ENCODE measurements at regions not wholly inside any gene's neighbourhood (a gene's known extent, or its start where the extent isn't known, plus 50 kb on each side); places are given as distances from the start of the nearest gene placed in this dataset.
"Not testable (repeated sequence)": the region's sequence is repeated elsewhere in the genome, so short reads cannot be mapped to it uniquely, and the experiment has no call there.

DNA sequence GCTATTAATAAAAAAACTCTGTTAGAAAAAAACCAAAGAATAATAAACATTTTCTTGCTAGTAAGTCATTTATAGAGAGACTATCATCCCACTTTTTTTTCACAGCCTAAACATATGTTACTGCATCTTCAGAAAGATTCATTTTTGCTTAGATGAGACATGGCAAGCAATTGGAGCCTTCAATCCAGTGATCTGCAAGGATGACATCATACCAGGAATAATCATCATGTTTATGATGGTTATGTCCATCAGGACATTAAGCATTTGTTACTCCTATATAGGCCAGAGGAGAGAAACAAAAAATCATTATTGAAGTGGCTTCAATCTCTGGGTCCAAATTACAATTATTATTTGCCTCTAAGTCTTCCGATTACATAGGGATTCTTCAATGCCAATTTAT is 626.3 kb upstream of the CCNG1 start:
- H3K4me2 ChIP-seq, result no peak overlapping the region
- H3K4me1 ChIP-seq, result no peaks in the 10 kb centered on the region
- no peak for TF ChIP-seq USF2 (IDR thresholded peaks at IDR 0.05)
- TF ChIP-seq, protein P1, sequence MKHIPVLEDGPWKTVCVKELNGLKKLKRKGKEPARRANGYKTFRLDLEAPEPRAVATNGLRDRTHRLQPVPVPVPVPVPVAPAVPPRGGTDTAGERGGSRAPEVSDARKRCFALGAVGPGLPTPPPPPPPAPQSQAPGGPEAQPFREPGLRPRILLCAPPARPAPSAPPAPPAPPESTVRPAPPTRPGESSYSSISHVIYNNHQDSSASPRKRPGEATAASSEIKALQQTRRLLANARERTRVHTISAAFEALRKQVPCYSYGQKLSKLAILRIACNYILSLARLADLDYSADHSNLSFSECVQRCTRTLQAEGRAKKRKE (CRISPR knock-in tag; IDR thresholded peaks at IDR 0.05; ENCODE audit: low read depth), result no peak
- ChIA-PET CTCF (no interaction called here), POLR2A (no interaction called here)
- WGBS (ENCODE audit: missing lambda C conversion rate), result 54% methylated on average over 1 of the region's 1 CpG
- no peak overlapping the region for H3K27ac ChIP-seq
- no peak for DNase-seq (ENCODE audit: low read depth in 1 of 2, low spot score in 1 of 2)
- H3K9me3 ChIP-seq, result no peaks in the 10 kb centered on the region
- ATAC-seq, result no peak
- no peak overlapping the region for H3K4me3 ChIP-seq
- FAIRE-seq, result no peak

DNA sequence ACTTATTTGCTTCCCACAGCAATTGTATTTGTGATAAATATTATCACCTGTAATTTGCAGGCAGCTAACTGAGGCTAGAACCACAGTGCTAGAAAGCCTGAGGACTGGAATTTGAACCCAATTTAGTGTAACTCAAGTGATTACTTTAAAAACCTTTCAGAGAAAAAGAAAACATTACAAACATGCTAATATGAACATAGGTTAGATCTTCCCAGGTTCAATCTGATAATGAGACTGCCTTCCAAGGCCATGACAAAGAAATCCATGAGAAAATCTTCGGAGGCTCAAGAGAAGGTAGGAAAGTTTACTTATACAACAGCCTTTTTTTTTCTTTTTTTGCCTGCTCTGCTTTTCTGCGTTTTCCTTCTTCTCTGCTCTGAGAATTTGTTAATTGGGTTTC is 620.6 kb upstream of the CCNG1 start:
- 3% methylated on average over 2 of the region's 2 CpGs for WGBS (ENCODE audit: missing lambda C conversion rate)
- no peak overlapping the region for H3K27ac ChIP-seq
- ATAC-seq (no peak), DNase-seq (ENCODE audit: low read depth in 1 of 2, low spot score in 1 of 2) (no peak), FAIRE-seq (no peak)
- no peak for TF ChIP-seq CBX8 (IDR thresholded peaks at IDR 0.05)
- TF ChIP-seq EHMT2 (IDR thresholded peaks at IDR 0.05; ENCODE audit: low read depth), result no peak
- no peak for TF ChIP-seq CBX2 (IDR thresholded peaks at IDR 0.05; ENCODE audit: borderline replicate concordance, low read depth)
- TF ChIP-seq, protein P2, sequence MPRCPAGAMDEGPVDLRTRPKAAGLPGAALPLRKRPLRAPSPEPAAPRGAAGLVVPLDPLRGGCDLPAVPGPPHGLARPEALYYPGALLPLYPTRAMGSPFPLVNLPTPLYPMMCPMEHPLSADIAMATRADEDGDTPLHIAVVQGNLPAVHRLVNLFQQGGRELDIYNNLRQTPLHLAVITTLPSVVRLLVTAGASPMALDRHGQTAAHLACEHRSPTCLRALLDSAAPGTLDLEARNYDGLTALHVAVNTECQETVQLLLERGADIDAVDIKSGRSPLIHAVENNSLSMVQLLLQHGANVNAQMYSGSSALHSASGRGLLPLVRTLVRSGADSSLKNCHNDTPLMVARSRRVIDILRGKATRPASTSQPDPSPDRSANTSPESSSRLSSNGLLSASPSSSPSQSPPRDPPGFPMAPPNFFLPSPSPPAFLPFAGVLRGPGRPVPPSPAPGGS (IDR thresholded peaks at IDR 0.05), result no peak
- TF ChIP-seq TFCP2L1 (CRISPR knock-in tag; IDR thresholded peaks at IDR 0.05), result no peak
- TF ChIP-seq NR3C1 (IDR thresholded peaks at IDR 0.05), result no peak
- TF ChIP-seq PBX3 (IDR thresholded peaks at IDR 0.05), result no peak
- TF ChIP-seq PHF8 (IDR thresholded peaks at IDR 0.05; ENCODE audit: borderline replicate concordance, low read depth), result no peak
- no peak for TF ChIP-seq NFE2L2 (conservative IDR thresholded peaks at IDR 0.05; ENCODE audit: low read length)
- no peak for TF ChIP-seq HOXB5 (CRISPR knock-in tag; IDR thresholded peaks at IDR 0.05)
- TF ChIP-seq KDM5A (IDR thresholded peaks at IDR 0.05), result no peak
- TF ChIP-seq RFX5 (IDR thresholded peaks at IDR 0.05), result no peak
- no peak for TF ChIP-seq USF2 (IDR thresholded peaks at IDR 0.05)
- no peak for TF ChIP-seq ZC3H11A (IDR thresholded peaks at IDR 0.05)
- no peak for TF ChIP-seq SREBF2 (IDR thresholded peaks at IDR 0.05)
- TF ChIP-seq HDAC2 (IDR thresholded peaks at IDR 0.05), result no peak
- no peak overlapping the region for H3K4me2 ChIP-seq
- no peak overlapping the region for H3K4me3 ChIP-seq
- ChIA-PET CTCF (no interaction called here), POLR2A (no interaction called here)
- no peaks in the 10 kb centered on the region for H3K9me3 ChIP-seq
- no peaks in the 10 kb centered on the region for H3K4me1 ChIP-seq

DNA sequence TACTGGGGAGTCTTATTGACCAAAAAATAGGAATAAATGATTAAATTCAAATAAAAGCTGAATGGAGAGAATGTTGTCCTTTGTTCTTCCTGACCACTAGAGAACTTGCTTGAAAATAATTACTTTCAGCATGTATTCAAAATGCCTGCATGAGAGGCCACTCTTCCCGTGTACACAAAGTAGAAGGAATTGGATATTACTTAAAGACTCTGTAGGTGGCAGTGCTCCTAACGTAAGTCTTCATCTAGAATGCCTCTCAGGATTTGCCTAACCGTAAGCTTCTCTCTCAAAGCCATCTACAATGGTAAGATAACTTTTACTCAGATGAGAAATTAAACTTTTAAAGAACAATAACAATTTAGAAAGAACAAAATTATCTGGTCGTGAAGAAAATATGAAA is 620.0 kb upstream of the CCNG1 start:
- TF ChIP-seq USF2 (IDR thresholded peaks at IDR 0.05) (no peak), NPAS2 (CRISPR knock-in tag; IDR thresholded peaks at IDR 0.05; ENCODE audit: borderline replicate concordance) (no peak), SMC3 (IDR thresholded peaks at IDR 0.05) (no peak), EHMT2 (IDR thresholded peaks at IDR 0.05; ENCODE audit: low read depth) (no peak), TP53 (CRISPR knock-in tag; IDR thresholded peaks at IDR 0.05) (no peak)
- TF ChIP-seq, protein P2 (IDR thresholded peaks at IDR 0.05), result no peak

GRCh38 chr5:162821664-162822063 is 615.7 kb upstream of the CCNG1 start:
- ATAC-seq; H3K4me2 ChIP-seq; CTCF ChIA-PET; POLR2A ChIA-PET; DNase-seq (ENCODE audit: low read depth in 1 of 2, low spot score in 1 of 2); H3K4me1 ChIP-seq; H3K4me3 ChIP-seq; FAIRE-seq; H3K27ac ChIP-seq; H3K9me3 ChIP-seq: not testable (repeated sequence)
- 21% methylated on average over 7 of the region's 8 CpGs for WGBS (ENCODE audit: missing lambda C conversion rate)

More for the DNA sequence above, 620.0 kb upstream of the CCNG1 start:
- DNase-seq (ENCODE audit: low read depth in 1 of 2, low spot score in 1 of 2) (no peak), ATAC-seq (no peak), FAIRE-seq (no peak)
- no peak overlapping the region for H3K4me2 ChIP-seq
- no peaks in the 10 kb centered on the region for H3K4me1 ChIP-seq
- WGBS (ENCODE audit: missing lambda C conversion rate), result 6% methylated on average over 4 of the region's 4 CpGs
- no peaks in the 10 kb centered on the region for H3K9me3 ChIP-seq
- ChIA-PET CTCF (no interaction called here), POLR2A (no interaction called here)
- no peak overlapping the region for H3K27ac ChIP-seq
- H3K4me3 ChIP-seq, result no peak overlapping the region
